Lung (tissue), 11 donors: ENCODE measurements at regions not wholly inside any gene's neighbourhood (a gene's known extent, or its start where the extent isn't known, plus 50 kb on each side); places are given as distances from the start of the nearest gene placed in this dataset.

ENCODE experiments used
- ATAC-seq: fragments of 200-7000 bp; cut with Tn5 transposase; one replicate; pipeline ENCODE4 v1.9.1; 2020; ENCODE audit warnings: moderate number of reproducible peaks; ENCODE audit not compliant: insufficient read depth, low FRiP score
- DNase-seq, 3 donors: peaks; one replicate each; pipeline ENCODE4 v3.0.0-alpha.2; 2013 to 2017
- H3K27ac ChIP-seq, 2 donors: one replicate each; pipeline ENCODE4 v1.5.1; 2013; ENCODE audit warnings: mild to moderate bottlenecking in 2 of 2, moderate library complexity in 2 of 2, control low read depth in 1 of 2, inconsistent platforms in 1 of 2, low read depth in 1 of 2, low read length in 1 of 2
- H3K27me3 ChIP-seq, 3 donors: one replicate each; pipeline ENCODE4 v1.5.1; 2013; ENCODE audit warnings: low read length in 2 of 3; ENCODE audit not compliant: control insufficient read depth in 3 of 3, insufficient read depth in 3 of 3
- H3K36me3 ChIP-seq, 4 donors: one replicate each; pipeline ENCODE4 v1.5.1; 2013; ENCODE audit warnings: low read length in 4 of 4, mild to moderate bottlenecking in 1 of 4, moderate library complexity in 1 of 4; ENCODE audit not compliant: control insufficient read depth in 4 of 4, insufficient read depth in 4 of 4
- H3K4me1 ChIP-seq, 5 donors: one replicate each; pipeline ENCODE4 v1.5.1; 2013; ENCODE audit warnings: low read length in 5 of 5, mild to moderate bottlenecking in 2 of 5, moderate library complexity in 1 of 5; ENCODE audit not compliant: control insufficient read depth in 5 of 5, insufficient read depth in 5 of 5
- H3K4me3 ChIP-seq: one replicate; pipeline ENCODE4 v1.5.1; 2013; ENCODE audit warnings: mild to moderate bottlenecking, control low read depth, moderate library complexity
- H3K9ac ChIP-seq, 2 donors: one replicate each; pipeline ENCODE4 v1.5.1; 2013; ENCODE audit warnings: low read length in 2 of 2, control low read depth in 1 of 2; ENCODE audit not compliant: insufficient read depth in 1 of 2
- H3K9me3 ChIP-seq, 4 donors: one replicate each; pipeline ENCODE4 v1.5.1; 2013; ENCODE audit warnings: low read length in 3 of 4, mild to moderate bottlenecking in 1 of 4, moderate library complexity in 1 of 4; ENCODE audit not compliant: control insufficient read depth in 4 of 4, insufficient read depth in 3 of 4
- CTCF ChIP-seq: IDR thresholded peaks from 2 replicates; pipeline ENCODE4 v1.5.1; 2012; ENCODE audit warnings: mild to moderate bottlenecking; ENCODE audit errors: control extremely low read depth, extremely low read depth
- WGBS, 2 donors: extraction: QIAGEN DNeasy Blood & Tissue Kit; methylation state at CpG; one replicate each; pipeline ENCODE4 v1.1.7; 2013; 5-methylcytosine and 5-hydroxymethylcytosine counted together
- donor health status: control.
- donor health status: control.
- donor health status: Bipolar disorder and iron deficiency.
- donor health status: healthy.
- donor health status: DM: yes; HTN: yes; CAD: no.

GRCh38 chr6:153942361-153942760, 96.7 kb upstream of the OPRM1 start:
- Histone ChIP-seq H3K9ac (no peak overlapping the region), H3K36me3 (no peaks in the 10 kb centered on the region), H3K27me3 (no peaks in the 10 kb centered on the region), H3K27ac (no peak overlapping the region), H3K4me3 (no peak overlapping the region), H3K4me1 (no peaks in the 10 kb centered on the region), H3K9me3 (no peaks in the 10 kb centered on the region)
- ATAC-seq (no peak), DNase-seq (no peak)
- 79 to 84% methylated on average over 1 of the region's 1 CpG for WGBS, 2 donors
- TF ChIP-seq CTCF: no peak

DNA sequence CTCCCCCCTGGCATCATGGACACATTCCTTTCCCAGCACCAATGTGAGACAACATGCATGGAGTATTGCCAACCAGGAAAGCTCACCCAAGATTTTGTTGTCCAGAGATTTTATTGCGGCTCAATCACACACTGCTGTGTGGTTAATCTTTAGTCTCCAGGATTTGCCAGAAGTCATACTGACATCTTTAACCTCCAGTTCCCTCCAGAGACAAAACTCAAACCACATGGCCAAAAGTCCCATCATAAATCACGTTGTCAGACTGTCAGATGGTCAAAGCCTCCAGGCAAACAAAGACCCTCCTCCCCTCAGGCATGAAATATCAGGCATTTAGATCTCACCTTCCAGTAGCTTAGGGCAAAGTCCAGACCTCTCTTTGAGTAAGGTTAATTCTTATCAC, 97.3 kb upstream of the OPRM1 start:
- ATAC-seq (no peak), DNase-seq (no peak)
- Histone ChIP-seq H3K4me1 (no peaks in the 10 kb centered on the region), H3K9ac (no peak overlapping the region), H3K4me3 (no peak overlapping the region), H3K27ac (no peak overlapping the region), H3K27me3 (no peaks in the 10 kb centered on the region), H3K36me3 (no peaks in the 10 kb centered on the region), H3K9me3 (no peaks in the 10 kb centered on the region)
- TF ChIP-seq CTCF: no peak
- 67 to 76% methylated on average over 2 of the region's 2 CpGs for WGBS, 2 donors

GRCh38 chr6:153938876-153939275, 100.2 kb upstream of the OPRM1 start:
- Histone ChIP-seq H3K27ac (no peak overlapping the region), H3K36me3 (no peaks in the 10 kb centered on the region), H3K4me3 (no peak overlapping the region), H3K4me1 (no peaks in the 10 kb centered on the region), H3K9ac (no peak overlapping the region), H3K9me3 (no peaks in the 10 kb centered on the region), H3K27me3 (no peaks in the 10 kb centered on the region)
- no peak for TF ChIP-seq CTCF
- no peak for DNase-seq
- WGBS, 2 donors: 74 to 76% methylated on average over 10 of the region's 10 CpGs
- ATAC-seq: no peak

DNA sequence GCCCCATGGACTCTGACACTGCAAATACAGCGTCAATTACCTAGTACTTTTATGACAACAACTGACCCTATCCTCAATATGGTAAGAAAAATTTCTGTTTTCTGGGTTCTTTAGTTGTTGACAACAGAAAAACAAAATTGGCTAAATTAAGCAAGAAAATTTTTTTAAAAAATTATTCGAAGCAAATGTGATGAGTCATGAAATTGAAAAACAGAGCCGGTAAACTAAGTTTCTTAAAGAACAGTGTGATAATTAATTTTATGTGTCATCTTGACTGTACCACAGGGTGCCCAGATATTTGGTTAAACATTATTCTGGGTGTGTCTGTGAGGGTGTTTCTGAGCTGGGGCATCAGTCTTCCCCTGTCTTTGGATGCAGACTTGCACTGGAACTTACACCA, 107.6 kb upstream of the OPRM1 start:
- DNase-seq (no peak), ATAC-seq (no peak)
- no peaks in the 10 kb centered on the region for H3K27me3 ChIP-seq
- no peaks in the 10 kb centered on the region for H3K4me1 ChIP-seq
- H3K27ac ChIP-seq: no peak overlapping the region
- 93 to 95% methylated on average over 3 of the region's 3 CpGs for WGBS, 2 donors
- TF ChIP-seq CTCF: no peak
- no peaks in the 10 kb centered on the region for H3K36me3 ChIP-seq
- no peak overlapping the region for H3K9ac ChIP-seq
- no peaks in the 10 kb centered on the region for H3K9me3 ChIP-seq
- H3K4me3 ChIP-seq: no peak overlapping the region
